ENCODE measurements at regions not wholly inside any gene's neighbourhood (a gene's known extent, or its start where the extent isn't known, plus 50 kb on each side); places are given as distances from the start of the nearest gene placed in this dataset.
"Not testable (repeated sequence)": the region's sequence is repeated elsewhere in the genome, so short reads cannot be mapped to it uniquely, and the experiment has no call there.

DNA sequence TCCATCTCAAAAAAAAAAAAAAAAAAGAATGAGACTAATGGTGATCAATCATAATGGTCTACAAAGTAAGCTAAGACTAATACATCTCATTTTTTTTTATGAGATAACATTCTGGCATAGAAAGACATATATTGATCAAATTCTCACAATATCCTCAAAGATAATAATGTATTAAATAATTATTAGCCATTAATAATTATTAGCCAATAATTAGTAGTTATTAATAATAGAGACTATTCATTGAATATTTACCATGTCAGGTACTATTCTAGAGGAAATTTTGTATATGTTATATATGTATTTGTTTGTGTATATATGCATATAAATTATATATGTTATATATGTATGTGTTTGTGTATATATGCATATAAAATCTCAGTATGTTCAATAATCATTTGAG is 137.7 kb upstream of the PTBP2 start:
- Histone ChIP-seq H3K4me1 (ENCODE audit: insufficient read depth, poor library complexity, severe bottlenecking) (no peaks in the 10 kb centered on the region), H3K27ac (ENCODE audit: poor library complexity, severe bottlenecking) (no peak overlapping the region), H3K9me3 (ENCODE audit: severe bottlenecking) (no peaks in the 10 kb centered on the region), H3K36me3 (ENCODE audit: low read depth) (no peaks in the 10 kb centered on the region), H3K27me3 (ENCODE audit: insufficient read depth, poor library complexity, severe bottlenecking) (no peaks in the 10 kb centered on the region), H3K4me3 (ENCODE audit: severe bottlenecking) (no peak overlapping the region)
- no peak for ATAC-seq (ENCODE audit: low read depth)
- TF ChIP-seq, protein P1, sequence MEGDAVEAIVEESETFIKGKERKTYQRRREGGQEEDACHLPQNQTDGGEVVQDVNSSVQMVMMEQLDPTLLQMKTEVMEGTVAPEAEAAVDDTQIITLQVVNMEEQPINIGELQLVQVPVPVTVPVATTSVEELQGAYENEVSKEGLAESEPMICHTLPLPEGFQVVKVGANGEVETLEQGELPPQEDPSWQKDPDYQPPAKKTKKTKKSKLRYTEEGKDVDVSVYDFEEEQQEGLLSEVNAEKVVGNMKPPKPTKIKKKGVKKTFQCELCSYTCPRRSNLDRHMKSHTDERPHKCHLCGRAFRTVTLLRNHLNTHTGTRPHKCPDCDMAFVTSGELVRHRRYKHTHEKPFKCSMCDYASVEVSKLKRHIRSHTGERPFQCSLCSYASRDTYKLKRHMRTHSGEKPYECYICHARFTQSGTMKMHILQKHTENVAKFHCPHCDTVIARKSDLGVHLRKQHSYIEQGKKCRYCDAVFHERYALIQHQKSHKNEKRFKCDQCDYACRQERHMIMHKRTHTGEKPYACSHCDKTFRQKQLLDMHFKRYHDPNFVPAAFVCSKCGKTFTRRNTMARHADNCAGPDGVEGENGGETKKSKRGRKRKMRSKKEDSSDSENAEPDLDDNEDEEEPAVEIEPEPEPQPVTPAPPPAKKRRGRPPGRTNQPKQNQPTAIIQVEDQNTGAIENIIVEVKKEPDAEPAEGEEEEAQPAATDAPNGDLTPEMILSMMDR (IDR thresholded peaks at IDR 0.05; ENCODE audit: poor library complexity, severe bottlenecking): no peak
- no peak for DNase-seq (ENCODE audit: low spot score)

DNA sequence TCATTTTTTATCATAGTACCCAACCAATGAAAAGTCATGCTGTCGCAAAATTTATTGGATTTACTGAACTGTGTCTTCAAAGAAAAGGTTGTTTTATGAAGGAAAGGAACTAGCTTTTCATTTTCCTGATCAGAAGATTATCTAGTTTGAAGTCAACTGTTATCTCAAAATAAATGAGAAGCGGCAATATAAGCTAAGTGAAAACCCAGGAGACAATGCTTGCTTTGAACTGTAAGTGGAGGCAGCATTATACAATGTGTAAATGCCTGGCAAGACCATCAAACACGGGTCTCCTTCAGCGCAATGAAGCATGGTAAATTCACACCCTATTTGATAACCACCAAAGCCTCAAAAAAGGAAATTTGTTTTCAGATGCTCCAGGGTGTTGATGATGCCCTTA is 134.4 kb upstream of the PTBP2 start:
- no peaks in the 10 kb centered on the region for H3K27me3 ChIP-seq (ENCODE audit: insufficient read depth, poor library complexity, severe bottlenecking)
- no peak overlapping the region for H3K4me3 ChIP-seq (ENCODE audit: severe bottlenecking)
- ATAC-seq (ENCODE audit: low read depth): no peak
- no peak overlapping the region for H3K27ac ChIP-seq (ENCODE audit: poor library complexity, severe bottlenecking)
- no peaks in the 10 kb centered on the region for H3K4me1 ChIP-seq (ENCODE audit: insufficient read depth, poor library complexity, severe bottlenecking)
- H3K36me3 ChIP-seq (ENCODE audit: low read depth): no peaks in the 10 kb centered on the region
- TF ChIP-seq, protein P1 (IDR thresholded peaks at IDR 0.05; ENCODE audit: poor library complexity, severe bottlenecking): no peak
- H3K9me3 ChIP-seq (ENCODE audit: severe bottlenecking): no peaks in the 10 kb centered on the region
- no peak for DNase-seq (ENCODE audit: low spot score)

DNA sequence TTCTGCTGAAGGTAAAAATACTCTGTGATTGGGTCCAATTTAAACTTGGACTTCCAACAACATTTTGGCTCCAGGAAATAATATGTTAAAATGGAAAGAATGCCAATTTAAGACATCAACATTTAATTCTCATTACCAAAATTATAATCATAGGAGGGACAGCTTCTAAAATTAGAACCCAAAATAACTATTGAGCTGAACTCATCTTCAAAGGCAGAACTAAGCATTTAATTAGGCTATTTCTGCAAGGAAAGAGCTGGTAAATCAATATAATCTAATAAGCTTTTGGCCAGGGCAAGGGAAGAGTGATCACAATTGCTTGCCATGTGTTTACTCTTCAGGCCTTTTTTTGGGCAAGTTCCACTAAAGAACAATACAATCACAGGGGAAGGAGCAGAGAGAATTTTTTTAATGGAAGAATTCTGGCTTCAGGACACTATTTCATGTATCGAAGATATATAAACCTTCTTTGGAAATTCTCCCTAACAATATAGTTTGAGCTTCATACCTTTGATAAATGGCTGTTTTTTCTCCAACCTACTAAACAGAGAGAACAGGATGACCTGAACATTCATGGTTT is 133.1 kb upstream of the PTBP2 start:
- Histone ChIP-seq H3K27me3 (ENCODE audit: insufficient read depth, poor library complexity, severe bottlenecking) (no peaks in the 10 kb centered on the region), H3K4me3 (ENCODE audit: severe bottlenecking) (no peak overlapping the region), H3K36me3 (ENCODE audit: low read depth) (no peaks in the 10 kb centered on the region), H3K27ac (ENCODE audit: poor library complexity, severe bottlenecking) (no peak overlapping the region), H3K4me1 (ENCODE audit: insufficient read depth, poor library complexity, severe bottlenecking) (no peaks in the 10 kb centered on the region), H3K9me3 (ENCODE audit: severe bottlenecking) (no peaks in the 10 kb centered on the region)
- TF ChIP-seq, protein P1 (IDR thresholded peaks at IDR 0.05; ENCODE audit: poor library complexity, severe bottlenecking): no peak
- DNase-seq (ENCODE audit: low spot score) (no peak), ATAC-seq (ENCODE audit: low read depth) (no peak)

DNA sequence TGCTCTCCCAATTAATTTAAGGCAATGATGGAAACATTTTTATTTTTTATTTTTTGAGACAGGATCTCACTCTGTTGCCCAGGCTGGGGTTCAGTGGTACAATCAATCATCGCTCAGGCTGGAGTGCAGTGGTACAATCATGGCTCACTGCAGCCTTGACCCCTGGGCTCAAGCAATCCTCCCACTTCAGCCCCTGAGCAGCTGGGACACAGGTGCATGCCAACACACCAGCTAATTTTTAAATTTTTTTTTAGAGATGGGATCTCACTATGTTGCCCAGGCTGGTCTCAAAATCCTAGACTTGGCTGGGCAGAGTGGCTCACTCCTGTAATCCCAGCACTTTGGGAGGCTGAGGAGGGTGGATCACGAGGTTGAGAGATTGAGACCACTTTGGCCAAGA is 126.1 kb upstream of the PTBP2 start:
- not testable (repeated sequence) for H3K4me1 ChIP-seq (ENCODE audit: insufficient read depth, poor library complexity, severe bottlenecking); H3K9me3 ChIP-seq (ENCODE audit: severe bottlenecking); ATAC-seq (ENCODE audit: low read depth); H3K27ac ChIP-seq (ENCODE audit: poor library complexity, severe bottlenecking); H3K36me3 ChIP-seq (ENCODE audit: low read depth); DNase-seq (ENCODE audit: low spot score); H3K4me3 ChIP-seq (ENCODE audit: severe bottlenecking); H3K27me3 ChIP-seq (ENCODE audit: insufficient read depth, poor library complexity, severe bottlenecking)

DNA sequence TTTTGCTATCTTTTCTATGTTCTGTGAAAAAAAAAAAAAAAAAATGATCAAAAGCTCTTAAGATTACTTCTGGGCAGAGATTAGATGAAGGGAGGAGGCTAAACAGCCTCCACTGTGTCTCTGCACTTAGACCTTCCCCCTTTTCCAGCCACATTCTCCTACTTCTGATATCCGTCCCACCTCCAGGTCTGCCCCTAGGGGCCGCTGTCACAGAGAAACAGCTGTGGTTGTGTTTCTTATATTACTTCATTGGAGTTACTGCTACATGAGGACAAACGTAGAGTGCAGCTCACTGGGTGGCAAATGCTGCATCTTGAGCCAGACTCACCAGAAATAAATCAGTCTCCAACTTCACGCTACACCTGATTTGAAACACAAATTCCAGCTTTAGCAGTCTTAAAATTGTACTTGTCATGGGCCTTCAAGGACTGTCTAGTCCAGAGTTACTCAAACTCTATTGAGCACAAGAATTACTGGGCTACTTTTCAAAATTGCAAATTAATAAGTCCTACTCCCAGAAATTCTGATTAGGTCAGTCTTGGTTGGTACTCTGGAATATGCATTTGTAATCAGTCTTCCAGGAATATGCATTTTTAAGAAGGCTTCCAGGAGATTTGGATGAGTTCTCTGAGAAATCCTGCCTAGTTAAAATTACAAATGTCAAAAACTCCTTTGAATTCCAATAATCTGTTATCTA is 125.2 kb upstream of the PTBP2 start:
- Histone ChIP-seq H3K36me3 (ENCODE audit: low read depth) (no peaks in the 10 kb centered on the region), H3K4me1 (ENCODE audit: insufficient read depth, poor library complexity, severe bottlenecking) (no peaks in the 10 kb centered on the region), H3K4me3 (ENCODE audit: severe bottlenecking) (no peak overlapping the region), H3K9me3 (ENCODE audit: severe bottlenecking) (no peaks in the 10 kb centered on the region), H3K27ac (ENCODE audit: poor library complexity, severe bottlenecking) (no peak overlapping the region), H3K27me3 (ENCODE audit: insufficient read depth, poor library complexity, severe bottlenecking) (no peaks in the 10 kb centered on the region)
- ATAC-seq (ENCODE audit: low read depth) (peak; percentile 50; the same call in 1 of the 3 replicates), DNase-seq (ENCODE audit: low spot score) (no peak)
- TF ChIP-seq, protein P1 (IDR thresholded peaks at IDR 0.05; ENCODE audit: poor library complexity, severe bottlenecking): peak; percentile 53
